HCT116 (cell line): ENCODE measurements at regions not wholly inside any gene's neighbourhood (a gene's known extent, or its start where the extent isn't known, plus 50 kb on each side); places are given as distances from the start of the nearest gene placed in this dataset.

Source experiments
- ATAC-seq: fragments of 200-7000 bp; cut with Tn5 transposase; 2 replicates; pipeline ENCODE4 v1.9.1; 2020; ENCODE audit warnings: mild to moderate bottlenecking, moderate library complexity
- BruUV-seq: library from RNA; stranded (reverse); fragments of 400-500 nt; replicated peaks from 2 replicates; lab custom pipeline; 2021; lab: Mats Ljungman, UMichigan
- CTCF ChIA-PET: fragments of 300-600 bp; sonication (Branson Sonifier 250); formaldehyde crosslinking; loops from one replicate; lab custom pipeline; 2021; ENCODE audit warnings: antibody characterized with exemption; lab: Charles Lee
- POLR2A ChIA-PET: fragments of 300-600, 350-600 bp; sonication (Branson Sonifier 250); formaldehyde crosslinking; loops from one replicate; lab custom pipeline; 2021; ENCODE audit warnings: antibody characterized with exemption; lab: Charles Lee
- RAD21 ChIA-PET, 2 experiments: fragments of 300-600 bp; sonication (Branson Sonifier 250); formaldehyde crosslinking; loops; one replicate each; lab custom pipeline; 2023; ENCODE audit warnings: low total read pairs in 2 of 2; ENCODE audit not compliant: uncharacterized antibody in 2 of 2, unreplicated experiment in 2 of 2, low non-redundant PET in 1 of 2; lab: Charles Lee
- DNase-seq: peaks from one replicate; pipeline ENCODE4 v3.0.0-alpha.2; 2010; ENCODE audit warnings: low read depth, low spot score
- H2AFZ ChIP-seq: fragments of 200-600 bp; shearing (Covaris generic), sonication (generic); 2 replicates; pipeline ENCODE4 v1.6.1; 2017; ENCODE audit warnings: low read depth, mixed run types, mixed read lengths, antibody characterized with exemption, low read length; ENCODE audit not compliant: poor library complexity, severe bottlenecking
- H3K27ac ChIP-seq: 2 replicates; pipeline ENCODE4 v1.5.1; 2012; ENCODE audit warnings: low read depth, low read length
- H3K27me3 ChIP-seq: fragments of 200-600 bp; sonication (generic); 2 replicates; pipeline ENCODE4 v1.6.1; 2016; ENCODE audit warnings: mixed run types, low read length, mixed read lengths; ENCODE audit not compliant: insufficient read depth
- H3K36me3 ChIP-seq, 2 experiments: fragments of 200-500 bp in 1 of 2; fragments of 200-600 bp in 1 of 2; sonication (Bioruptor generic) in 1 of 2; sonication (generic) in 1 of 2; 2 replicates each; pipeline versions ENCODE4 v1.5.1 to v1.6.1; 2014 to 2016; ENCODE audit warnings: low read length in 2 of 2, inconsistent platforms in 1 of 2, mixed read lengths in 1 of 2, mixed run types in 1 of 2; ENCODE audit not compliant: insufficient read depth in 2 of 2, control insufficient read depth in 1 of 2
- H3K4me1 ChIP-seq, 2 experiments: fragments of 200-600 bp in 1 of 2; sonication (generic) in 1 of 2; 2 replicates each; pipeline versions ENCODE4 v1.5.1 to v1.6.1; 2012 to 2017; ENCODE audit warnings: low read length in 2 of 2, inconsistent platforms in 1 of 2, mild to moderate bottlenecking in 1 of 2, mixed read lengths in 1 of 2, mixed run types in 1 of 2, moderate library complexity in 1 of 2; ENCODE audit not compliant: insufficient read depth in 2 of 2, control insufficient read depth in 1 of 2
- H3K4me2 ChIP-seq: fragments of 200-600 bp; sonication (generic); 2 replicates; pipeline ENCODE4 v1.6.1; 2017; ENCODE audit warnings: mixed run types, low read length, mixed read lengths
- H3K4me3 ChIP-seq, 2 experiments: fragments of 200-600 bp in 1 of 2; sonication (generic) in 1 of 2; replicated peaks in 1 of 2; 2 replicates each; pipeline ENCODE4 v1.5.1; 2011 to 2016; ENCODE audit warnings: low read length in 2 of 2, control low read depth in 1 of 2, low read depth in 1 of 2, mild to moderate bottlenecking in 1 of 2, mixed read lengths in 1 of 2, mixed run types in 1 of 2
- H3K79me2 ChIP-seq: fragments of 200-600 bp; sonication (generic); 2 replicates; pipeline ENCODE4 v1.6.1; 2017; ENCODE audit warnings: mild to moderate bottlenecking, mixed run types, low read length, moderate library complexity, mixed read lengths; ENCODE audit not compliant: insufficient read depth
- H3K9ac ChIP-seq: fragments of 200-600 bp; sonication (generic); 2 replicates; pipeline ENCODE4 v1.6.1; 2016; ENCODE audit warnings: low read length, mixed read lengths
- H3K9me2 ChIP-seq: fragments of 200-600 bp; sonication (generic), shearing (Covaris generic); 2 replicates; pipeline ENCODE4 v1.6.1; 2017; ENCODE audit warnings: mixed run types, mild to moderate bottlenecking, moderate library complexity; ENCODE audit not compliant: insufficient read depth
- H3K9me3 ChIP-seq, 2 experiments: fragments of 200-500 bp in 1 of 2; fragments of 200-600 bp in 1 of 2; sonication (Bioruptor generic) in 1 of 2; sonication (generic) in 1 of 2; 2 replicates each; pipeline ENCODE4 v1.6.1; 2014 to 2017; ENCODE audit warnings: low read length in 2 of 2, mixed read lengths in 2 of 2, inconsistent platforms in 1 of 2, low read depth in 1 of 2, mild to moderate bottlenecking in 1 of 2, mixed run types in 1 of 2, moderate library complexity in 1 of 2; ENCODE audit not compliant: control insufficient read depth in 1 of 2, insufficient read depth in 1 of 2
- H4K20me1 ChIP-seq: fragments of 200-600 bp; sonication (generic), shearing (Covaris generic); 2 replicates; pipeline ENCODE4 v1.6.1; 2017; ENCODE audit warnings: mixed run types, mild to moderate bottlenecking, moderate library complexity; ENCODE audit not compliant: insufficient read depth
- ATF3 ChIP-seq: IDR thresholded peaks from 2 replicates; pipeline ENCODE4 v1.6.1; 2012
- CTCF ChIP-seq, 3 experiments: fragments of 200-600 bp in 1 of 3; sonication (generic) in 1 of 3; IDR thresholded peaks in 2 of 3; conservative IDR thresholded peaks in 1 of 3; 2 replicates each; pipeline ENCODE4 v1.5.1; 2012 to 2017; ENCODE audit warnings: low read depth in 2 of 3, low read length in 2 of 3, antibody characterized with exemption in 1 of 3, borderline replicate concordance in 1 of 3, control low read depth in 1 of 3, mild to moderate bottlenecking in 1 of 3, mixed read lengths in 1 of 3, mixed run types in 1 of 3, moderate library complexity in 1 of 3; ENCODE audit not compliant: insufficient read depth in 1 of 3
- EGR1 ChIP-seq: IDR thresholded peaks from 2 replicates; pipeline ENCODE4 v1.6.1; 2012; ENCODE audit warnings: low read depth
- EZH2 ChIP-seq: fragments of 200-600 bp; sonication (generic); IDR thresholded peaks from 2 replicates; pipeline ENCODE4 v1.6.1; 2017; ENCODE audit warnings: antibody characterized with exemption, mixed run types
- EZH2phosphoT487 ChIP-seq: fragments of 200-600 bp; IDR thresholded peaks from 2 replicates; pipeline ENCODE4 v1.6.1; 2018; ENCODE audit warnings: antibody characterized with exemption, borderline replicate concordance
- JUND ChIP-seq: IDR thresholded peaks from 2 replicates; pipeline ENCODE4 v1.6.1; 2012
- POLR2A ChIP-seq: IDR thresholded peaks from 2 replicates; pipeline ENCODE4 v1.7.0; 2011; ENCODE audit warnings: borderline replicate concordance; ENCODE audit not compliant: insufficient read depth, insufficient read length; ENCODE audit errors: extremely low read depth
- POLR2AphosphoS5 ChIP-seq: IDR thresholded peaks from 2 replicates; pipeline ENCODE4 v1.6.1; 2011; ENCODE audit warnings: mild to moderate bottlenecking, low read depth, low read length, moderate library complexity
- REST ChIP-seq: IDR thresholded peaks from 2 replicates; pipeline ENCODE4 v1.6.1; 2012; ENCODE audit warnings: low read depth
- SRF ChIP-seq: IDR thresholded peaks from 2 replicates; pipeline ENCODE4 v1.6.1; 2012; ENCODE audit warnings: low read depth
- TCF7L2 ChIP-seq: IDR thresholded peaks from 2 replicates; pipeline ENCODE4 v1.7.0; 2011; ENCODE audit warnings: borderline replicate concordance, inconsistent platforms; ENCODE audit not compliant: insufficient read depth, insufficient read length; ENCODE audit errors: extremely low read depth
- ZFX ChIP-seq: fragments of 450-650 bp; IDR thresholded peaks from 2 replicates; pipeline ENCODE4 v1.6.1; 2017
- ZNF274 ChIP-seq: fragments of 200-500 bp; sonication (Bioruptor generic); IDR thresholded peaks from 2 replicates; pipeline ENCODE4 v1.6.1; 2014; ENCODE audit warnings: mild to moderate bottlenecking, low read depth, low read length, inconsistent platforms
- intact Hi-C: fragments of 100-400 bp; cut with micrococcal nuclease; formaldehyde crosslinking; loops from 2 replicates; pipeline ENCODE4 v1.10.0; 2022

- Histone ChIP-seq H3K4me1 (no peaks in the 10 kb centered on the region), H3K9me3 (no peaks in the 10 kb centered on the region), H3K79me2 (no peaks in the 10 kb centered on the region), H3K27ac (no peak overlapping the region), H3K36me3 (no peaks in the 10 kb centered on the region), H3K9ac (no peak overlapping the region), H3K4me2 (no peak overlapping the region), H3K27me3 (no peaks in the 10 kb centered on the region), H2AFZ (no peak overlapping the region), H3K4me3 (no peak overlapping the region), H4K20me1 (no peaks in the 10 kb centered on the region), H3K9me2 (no peaks in the 10 kb centered on the region)
- DNase-seq, result no peak
- ChIA-PET POLR2A (no interaction called here), RAD21 (no interaction called here), CTCF (no interaction called here)
- intact Hi-C loops, result no loop called here
- BruUV-seq, result no TSS peak
- ATAC-seq, result no peak
- TF ChIP-seq ZNF274, result no peak
- TF ChIP-seq EZH2, result no peak
- TF ChIP-seq POLR2A, result no peak
- no peak for TF ChIP-seq TCF7L2
- no peak for TF ChIP-seq ATF3
- TF ChIP-seq REST, result no peak
- TF ChIP-seq CTCF (IDR thresholded peaks at IDR 0.05 in 2 of 3, conservative IDR thresholded peaks at IDR 0.05 in 1 of 3; ENCODE audit: borderline replicate concordance in 1 of 3, insufficient read depth in 1 of 3, low read depth in 2 of 3, low read length in 2 of 3), result no peak
- no peak for TF ChIP-seq POLR2AphosphoS5
- TF ChIP-seq SRF, result no peak
- no peak for TF ChIP-seq JUND
- no peak for TF ChIP-seq EGR1
- no peak for TF ChIP-seq ZFX
- TF ChIP-seq EZH2phosphoT487, result no peak
Measured at GRCh38 chr2:198700319-198700718, 757.4 kb downstream of the SATB2 start.
